Liver (tissue), 8 donors: ENCODE measurements at regions not wholly inside any gene's neighbourhood (a gene's known extent, or its start where the extent isn't known, plus 50 kb on each side); places are given as distances from the start of the nearest gene placed in this dataset.

ENCODE experiments used
- DNase-seq: peaks from one replicate; pipeline ENCODE4 v3.0.0-alpha.2; 2017; ENCODE audit warnings: low spot score
- H3K27ac ChIP-seq, 2 donors: one replicate each; pipeline ENCODE4 v1.7.0; 2013; ENCODE audit warnings: inconsistent platforms in 2 of 2, low read length in 2 of 2, control low read depth in 1 of 2, low read depth in 1 of 2, mild to moderate bottlenecking in 1 of 2
- H3K27me3 ChIP-seq, 4 donors: one replicate each; pipeline versions ENCODE4 v1.6.1 to v1.7.0; 2013; ENCODE audit warnings: low read length in 3 of 4, inconsistent platforms in 1 of 4, mild to moderate bottlenecking in 1 of 4, moderate library complexity in 1 of 4; ENCODE audit not compliant: control insufficient read depth in 4 of 4, insufficient read depth in 4 of 4
- H3K36me3 ChIP-seq, 4 donors: one replicate each; pipeline versions ENCODE4 v1.6.1 to v1.7.0; 2013; ENCODE audit warnings: low read length in 3 of 4, mild to moderate bottlenecking in 3 of 4, low read depth in 1 of 4, moderate library complexity in 1 of 4; ENCODE audit not compliant: control insufficient read depth in 4 of 4, insufficient read depth in 3 of 4
- H3K4me1 ChIP-seq, 4 donors: one replicate each; pipeline versions ENCODE4 v1.6.1 to v1.7.0; 2013; ENCODE audit warnings: low read length in 3 of 4, mild to moderate bottlenecking in 3 of 4, moderate library complexity in 1 of 4; ENCODE audit not compliant: control insufficient read depth in 4 of 4, insufficient read depth in 4 of 4
- H3K4me3 ChIP-seq, 3 donors: one replicate each; pipeline versions ENCODE4 v1.6.1 to v1.7.0; 2013; ENCODE audit warnings: low read length in 3 of 3, control low read depth in 1 of 3, low read depth in 1 of 3, mild to moderate bottlenecking in 1 of 3
- H3K9ac ChIP-seq, 2 donors: one replicate each; pipeline ENCODE4 v1.7.0; 2013; ENCODE audit warnings: low read length in 2 of 2, mild to moderate bottlenecking in 2 of 2, moderate library complexity in 2 of 2, control low read depth in 1 of 2, low read depth in 1 of 2
- H3K9me3 ChIP-seq, 4 donors: one replicate each; pipeline versions ENCODE4 v1.6.1 to v1.7.0; 2013; ENCODE audit warnings: low read length in 3 of 4; ENCODE audit not compliant: control insufficient read depth in 4 of 4
- ATF3 ChIP-seq: IDR thresholded peaks from 2 replicates; pipeline ENCODE4 v1.6.1; 2016; ENCODE audit warnings: antibody characterized with exemption
- CTCF ChIP-seq: fragments of 150-350 bp; IDR thresholded peaks from 2 replicates; pipeline ENCODE4 v1.5.1; 2017; ENCODE audit warnings: improper control_type of control experiment, low read depth, low read length; ENCODE audit not compliant: missing input control
- EGR1 ChIP-seq, 2 donors: IDR thresholded peaks; 2 replicates each; pipeline ENCODE4 v1.6.1; 2016 to 2018; ENCODE audit warnings: antibody characterized with exemption in 2 of 2, low read depth in 2 of 2
- FOXA1 ChIP-seq: IDR thresholded peaks from 2 replicates; pipeline ENCODE4 v1.6.1; 2016; ENCODE audit warnings: antibody characterized with exemption
- FOXA2 ChIP-seq: IDR thresholded peaks from 2 replicates; pipeline ENCODE4 v1.6.1; 2016; ENCODE audit warnings: antibody characterized with exemption
- HNF4A ChIP-seq, 2 donors: conservative IDR thresholded peaks; 2 replicates each; pipeline ENCODE4 v1.6.1; 2016; ENCODE audit warnings: antibody characterized with exemption in 2 of 2, mild to moderate bottlenecking in 2 of 2
- HNF4G ChIP-seq: IDR thresholded peaks from 2 replicates; pipeline ENCODE4 v1.6.1; 2016; ENCODE audit warnings: antibody characterized with exemption
- NR2F2 ChIP-seq: IDR thresholded peaks from 2 replicates; pipeline ENCODE4 v1.6.1; 2016; ENCODE audit warnings: antibody characterized with exemption
- RAD21 ChIP-seq, 2 donors: IDR thresholded peaks; 2 replicates each; pipeline ENCODE4 v1.6.1; 2016; ENCODE audit warnings: antibody characterized with exemption in 2 of 2, mild to moderate bottlenecking in 2 of 2
- RXRA ChIP-seq, 2 donors: IDR thresholded peaks; 2 replicates each; pipeline ENCODE4 v1.6.1; 2017 to 2018; ENCODE audit warnings: antibody characterized with exemption in 2 of 2, mild to moderate bottlenecking in 1 of 2
- SP1 ChIP-seq: IDR thresholded peaks from 2 replicates; pipeline ENCODE4 v1.6.1; 2018; ENCODE audit warnings: antibody characterized with exemption, mild to moderate bottlenecking
- TAF1 ChIP-seq: conservative IDR thresholded peaks from 2 replicates; pipeline ENCODE4 v1.6.1; 2016; ENCODE audit warnings: antibody characterized with exemption, mild to moderate bottlenecking
- YY1 ChIP-seq: IDR thresholded peaks from 2 replicates; pipeline ENCODE4 v1.6.1; 2016; ENCODE audit warnings: antibody characterized with exemption, mild to moderate bottlenecking
- ZBTB33 ChIP-seq: IDR thresholded peaks from 2 replicates; pipeline ENCODE4 v1.6.1; 2016; ENCODE audit warnings: antibody characterized with exemption
- WGBS: extraction: QIAGEN DNeasy Blood & Tissue Kit; methylation state at CpG from one replicate; pipeline ENCODE4 v1.1.7; 2013; 5-methylcytosine and 5-hydroxymethylcytosine counted together
- TF ChIP-seq, protein P1 (sequence below): IDR thresholded peaks from 2 replicates; pipeline ENCODE4 v1.6.1; 2016; ENCODE audit warnings: antibody characterized with exemption, mild to moderate bottlenecking
- donor health status: healthy.
- donor health status: healthy.
- donor health status: healthy.
- donor health status: healthy.
- donor health status: healthy.

GRCh38 chr10:131728286-131729228 is 172.3 kb upstream of the PPP2R2D start:
- H3K27me3 ChIP-seq: no peaks in the 10 kb centered on the region
- 77% methylated on average over 16 of the region's 16 CpGs for WGBS
- TF ChIP-seq FOXA2 (no peak), RAD21 (IDR thresholded peaks at IDR 0.05) (no peak)
- peak; percentile 25 for DNase-seq
- no peaks in the 10 kb centered on the region for H3K36me3 ChIP-seq
- peaks cover 0 to 8% (median 1%) of the 10 kb centered on the region in 4 donors for H3K4me1 ChIP-seq
- no peak overlapping the region for H3K27ac ChIP-seq
- no peak overlapping the region for H3K4me3 ChIP-seq
- H3K9ac ChIP-seq: no peak overlapping the region
- peaks cover 0 to 5% (median under 1%) of the 10 kb centered on the region in 4 donors for H3K9me3 ChIP-seq

- H3K4me1 ChIP-seq: peaks cover 0 to 8% (median 1%) of the 10 kb centered on the region in 4 donors
- H3K9ac ChIP-seq: no peak overlapping the region
- H3K4me3 ChIP-seq: no peak overlapping the region
- no peaks in the 10 kb centered on the region for H3K27me3 ChIP-seq
- H3K9me3 ChIP-seq: peaks cover 0 to 5% (median under 1%) of the 10 kb centered on the region in 4 donors
- no peak overlapping the region for H3K27ac ChIP-seq
- WGBS: 78% methylated on average over 6 of the region's 6 CpGs
- H3K36me3 ChIP-seq: no peaks in the 10 kb centered on the region
- TF ChIP-seq CTCF: no peak
- no peak for TF ChIP-seq HNF4G
- no peak for TF ChIP-seq ATF3
- TF ChIP-seq FOXA2: no peak
- TF ChIP-seq NR2F2: no peak
- TF ChIP-seq RXRA (IDR thresholded peaks at IDR 0.05): no peak
- no peak for TF ChIP-seq SP1
- no peak for TF ChIP-seq ZBTB33
- no peak for TF ChIP-seq YY1
- TF ChIP-seq EGR1 (IDR thresholded peaks at IDR 0.05; ENCODE audit: low read depth in 2 of 2): no peak
- no peak for TF ChIP-seq TAF1
- DNase-seq: peak; percentile 22
Observed at GRCh38 chr10:131729361-131729760, 171.4 kb upstream of the PPP2R2D start.

GRCh38 chr10:131729938-131730660 is 170.7 kb upstream of the PPP2R2D start:
- Histone ChIP-seq H3K27me3 (no peaks in the 10 kb centered on the region), H3K27ac (no peak overlapping the region), H3K36me3 (no peaks in the 10 kb centered on the region), H3K4me3 (no peak overlapping the region), H3K9ac (no peak overlapping the region), H3K9me3 (peaks cover 0 to 5% (median under 1%) of the 10 kb centered on the region in 4 donors), H3K4me1 (peaks cover 0 to 8% (median 1%) of the 10 kb centered on the region in 4 donors)
- peak; percentile 22 for DNase-seq
- 73% methylated on average over 14 of the region's 14 CpGs for WGBS
- TF ChIP-seq HNF4A (conservative IDR thresholded peaks at IDR 0.05): no peak
- no peak for TF ChIP-seq NR2F2
- no peak for TF ChIP-seq EGR1 (IDR thresholded peaks at IDR 0.05; ENCODE audit: low read depth in 2 of 2)
- no peak for TF ChIP-seq FOXA1
- TF ChIP-seq ZBTB33: no peak
- TF ChIP-seq YY1: no peak
- no peak for TF ChIP-seq HNF4G
- TF ChIP-seq SP1: no peak
- no peak for TF ChIP-seq FOXA2
- TF ChIP-seq, protein P1, sequence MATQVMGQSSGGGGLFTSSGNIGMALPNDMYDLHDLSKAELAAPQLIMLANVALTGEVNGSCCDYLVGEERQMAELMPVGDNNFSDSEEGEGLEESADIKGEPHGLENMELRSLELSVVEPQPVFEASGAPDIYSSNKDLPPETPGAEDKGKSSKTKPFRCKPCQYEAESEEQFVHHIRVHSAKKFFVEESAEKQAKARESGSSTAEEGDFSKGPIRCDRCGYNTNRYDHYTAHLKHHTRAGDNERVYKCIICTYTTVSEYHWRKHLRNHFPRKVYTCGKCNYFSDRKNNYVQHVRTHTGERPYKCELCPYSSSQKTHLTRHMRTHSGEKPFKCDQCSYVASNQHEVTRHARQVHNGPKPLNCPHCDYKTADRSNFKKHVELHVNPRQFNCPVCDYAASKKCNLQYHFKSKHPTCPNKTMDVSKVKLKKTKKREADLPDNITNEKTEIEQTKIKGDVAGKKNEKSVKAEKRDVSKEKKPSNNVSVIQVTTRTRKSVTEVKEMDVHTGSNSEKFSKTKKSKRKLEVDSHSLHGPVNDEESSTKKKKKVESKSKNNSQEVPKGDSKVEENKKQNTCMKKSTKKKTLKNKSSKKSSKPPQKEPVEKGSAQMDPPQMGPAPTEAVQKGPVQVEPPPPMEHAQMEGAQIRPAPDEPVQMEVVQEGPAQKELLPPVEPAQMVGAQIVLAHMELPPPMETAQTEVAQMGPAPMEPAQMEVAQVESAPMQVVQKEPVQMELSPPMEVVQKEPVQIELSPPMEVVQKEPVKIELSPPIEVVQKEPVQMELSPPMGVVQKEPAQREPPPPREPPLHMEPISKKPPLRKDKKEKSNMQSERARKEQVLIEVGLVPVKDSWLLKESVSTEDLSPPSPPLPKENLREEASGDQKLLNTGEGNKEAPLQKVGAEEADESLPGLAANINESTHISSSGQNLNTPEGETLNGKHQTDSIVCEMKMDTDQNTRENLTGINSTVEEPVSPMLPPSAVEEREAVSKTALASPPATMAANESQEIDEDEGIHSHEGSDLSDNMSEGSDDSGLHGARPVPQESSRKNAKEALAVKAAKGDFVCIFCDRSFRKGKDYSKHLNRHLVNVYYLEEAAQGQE: no peak
- no peak for TF ChIP-seq RXRA (IDR thresholded peaks at IDR 0.05)
